WTC11 (cell line): ENCODE measurements at regions not wholly inside any gene's neighbourhood (a gene's known extent, or its start where the extent isn't known, plus 50 kb on each side); places are given as distances from the start of the nearest gene placed in this dataset.

Source experiments
- AFF4 ChIP-seq: sonication (generic); formaldehyde crosslinking; IDR thresholded peaks from 2 replicates; pipeline ENCODE4 v1.8.1; 2023; ENCODE audit warnings: mild to moderate bottlenecking, missing genetic modification reagents, borderline replicate concordance
- CTCF ChIP-seq: fragments of 200-600 bp; IDR thresholded peaks from 2 replicates; pipeline ENCODE4 v1.8.0; 2022; ENCODE audit warnings: antibody characterized with exemption
- ELF4 ChIP-seq: sonication (generic); formaldehyde crosslinking; IDR thresholded peaks from 2 replicates; pipeline ENCODE4 v1.8.1; 2022; ENCODE audit warnings: low read depth, mild to moderate bottlenecking, moderate library complexity, missing genetic modification reagents
- HMGXB4 ChIP-seq: sonication (generic); formaldehyde crosslinking; IDR thresholded peaks from 2 replicates; pipeline ENCODE4 v1.8.1; 2023; ENCODE audit warnings: mild to moderate bottlenecking, moderate library complexity, missing genetic modification reagents
- IRF2 ChIP-seq: sonication (generic); formaldehyde crosslinking; IDR thresholded peaks from 2 replicates; pipeline ENCODE4 v1.8.0; 2022; ENCODE audit warnings: low read depth, missing genetic modification reagents, borderline replicate concordance
- USF2 ChIP-seq: sonication (generic); formaldehyde crosslinking; IDR thresholded peaks from 2 replicates; pipeline ENCODE4 v1.8.1; 2023; ENCODE audit warnings: mild to moderate bottlenecking, missing genetic modification reagents, moderate library complexity
- TF ChIP-seq, protein P1 (sequence below): fragments of 250-450 bp; sonication (Bioruptor Pico); IDR thresholded peaks from 2 replicates; pipeline ENCODE4 v1.8.0; 2021; ENCODE audit warnings: mild to moderate bottlenecking
- TF ChIP-seq, protein P2 (sequence below): sonication (generic); formaldehyde crosslinking; IDR thresholded peaks from 2 replicates; pipeline ENCODE4 v1.8.1; 2023; ENCODE audit warnings: mild to moderate bottlenecking, missing genetic modification reagents
- TF ChIP-seq, protein P3 (sequence below): sonication (generic); formaldehyde crosslinking; IDR thresholded peaks from 2 replicates; pipeline ENCODE4 v1.8.1; 2022; ENCODE audit warnings: low read depth, missing genetic modification reagents, borderline replicate concordance

- no peak for TF ChIP-seq ELF4 (CRISPR knock-in tag)
- no peak for TF ChIP-seq CTCF
- no peak for TF ChIP-seq IRF2 (CRISPR knock-in tag)
- no peak for TF ChIP-seq AFF4 (CRISPR knock-in tag)
- no peak for TF ChIP-seq USF2 (CRISPR knock-in tag)
- TF ChIP-seq, protein P1, sequence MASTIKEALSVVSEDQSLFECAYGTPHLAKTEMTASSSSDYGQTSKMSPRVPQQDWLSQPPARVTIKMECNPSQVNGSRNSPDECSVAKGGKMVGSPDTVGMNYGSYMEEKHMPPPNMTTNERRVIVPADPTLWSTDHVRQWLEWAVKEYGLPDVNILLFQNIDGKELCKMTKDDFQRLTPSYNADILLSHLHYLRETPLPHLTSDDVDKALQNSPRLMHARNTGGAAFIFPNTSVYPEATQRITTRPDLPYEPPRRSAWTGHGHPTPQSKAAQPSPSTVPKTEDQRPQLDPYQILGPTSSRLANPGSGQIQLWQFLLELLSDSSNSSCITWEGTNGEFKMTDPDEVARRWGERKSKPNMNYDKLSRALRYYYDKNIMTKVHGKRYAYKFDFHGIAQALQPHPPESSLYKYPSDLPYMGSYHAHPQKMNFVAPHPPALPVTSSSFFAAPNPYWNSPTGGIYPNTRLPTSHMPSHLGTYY (CRISPR knock-in tag), result no peak
- TF ChIP-seq, protein P2, sequence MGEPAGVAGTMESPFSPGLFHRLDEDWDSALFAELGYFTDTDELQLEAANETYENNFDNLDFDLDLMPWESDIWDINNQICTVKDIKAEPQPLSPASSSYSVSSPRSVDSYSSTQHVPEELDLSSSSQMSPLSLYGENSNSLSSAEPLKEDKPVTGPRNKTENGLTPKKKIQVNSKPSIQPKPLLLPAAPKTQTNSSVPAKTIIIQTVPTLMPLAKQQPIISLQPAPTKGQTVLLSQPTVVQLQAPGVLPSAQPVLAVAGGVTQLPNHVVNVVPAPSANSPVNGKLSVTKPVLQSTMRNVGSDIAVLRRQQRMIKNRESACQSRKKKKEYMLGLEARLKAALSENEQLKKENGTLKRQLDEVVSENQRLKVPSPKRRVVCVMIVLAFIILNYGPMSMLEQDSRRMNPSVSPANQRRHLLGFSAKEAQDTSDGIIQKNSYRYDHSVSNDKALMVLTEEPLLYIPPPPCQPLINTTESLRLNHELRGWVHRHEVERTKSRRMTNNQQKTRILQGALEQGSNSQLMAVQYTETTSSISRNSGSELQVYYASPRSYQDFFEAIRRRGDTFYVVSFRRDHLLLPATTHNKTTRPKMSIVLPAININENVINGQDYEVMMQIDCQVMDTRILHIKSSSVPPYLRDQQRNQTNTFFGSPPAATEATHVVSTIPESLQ (CRISPR knock-in tag), result no peak
- TF ChIP-seq, protein P3, sequence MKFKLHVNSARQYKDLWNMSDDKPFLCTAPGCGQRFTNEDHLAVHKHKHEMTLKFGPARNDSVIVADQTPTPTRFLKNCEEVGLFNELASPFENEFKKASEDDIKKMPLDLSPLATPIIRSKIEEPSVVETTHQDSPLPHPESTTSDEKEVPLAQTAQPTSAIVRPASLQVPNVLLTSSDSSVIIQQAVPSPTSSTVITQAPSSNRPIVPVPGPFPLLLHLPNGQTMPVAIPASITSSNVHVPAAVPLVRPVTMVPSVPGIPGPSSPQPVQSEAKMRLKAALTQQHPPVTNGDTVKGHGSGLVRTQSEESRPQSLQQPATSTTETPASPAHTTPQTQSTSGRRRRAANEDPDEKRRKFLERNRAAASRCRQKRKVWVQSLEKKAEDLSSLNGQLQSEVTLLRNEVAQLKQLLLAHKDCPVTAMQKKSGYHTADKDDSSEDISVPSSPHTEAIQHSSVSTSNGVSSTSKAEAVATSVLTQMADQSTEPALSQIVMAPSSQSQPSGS (CRISPR knock-in tag), result no peak
- TF ChIP-seq HMGXB4, result no peak
Observed at GRCh38 chr3:8329598-8329997, 172.0 kb upstream of the LMCD1 start.
